Rectal smooth muscle tissue (tissue), 1 donor: ENCODE measurements at regions not wholly inside any gene's neighbourhood (a gene's known extent, or its start where the extent isn't known, plus 50 kb on each side); places are given as distances from the start of the nearest gene placed in this dataset.
"Not testable (repeated sequence)": the region's sequence is repeated elsewhere in the genome, so short reads cannot be mapped to it uniquely, and the experiment has no call there.

Experiments
- H3K27ac ChIP-seq: one replicate; pipeline ENCODE4 v1.7.0; 2013; ENCODE audit warnings: low read depth, low read length, inconsistent platforms
- H3K27me3 ChIP-seq: one replicate; pipeline ENCODE4 v1.7.0; 2013; ENCODE audit warnings: low read length; ENCODE audit not compliant: control insufficient read depth, insufficient read depth
- H3K36me3 ChIP-seq: one replicate; pipeline ENCODE4 v1.7.0; 2013; ENCODE audit warnings: low read length; ENCODE audit not compliant: control insufficient read depth, insufficient read depth
- H3K4me1 ChIP-seq: one replicate; pipeline ENCODE4 v1.7.0; 2013; ENCODE audit warnings: low read length; ENCODE audit not compliant: control insufficient read depth, insufficient read depth
- H3K4me3 ChIP-seq: one replicate; pipeline ENCODE4 v1.7.0; 2013; ENCODE audit warnings: low read length
- H3K9ac ChIP-seq: one replicate; pipeline ENCODE4 v1.7.0; 2013; ENCODE audit warnings: low read length

- no peak overlapping the region for H3K9ac ChIP-seq
These were observed 326.9 kb downstream of the FAT4 start for GRCh38 chr4:125641611-125642010.

DNA sequence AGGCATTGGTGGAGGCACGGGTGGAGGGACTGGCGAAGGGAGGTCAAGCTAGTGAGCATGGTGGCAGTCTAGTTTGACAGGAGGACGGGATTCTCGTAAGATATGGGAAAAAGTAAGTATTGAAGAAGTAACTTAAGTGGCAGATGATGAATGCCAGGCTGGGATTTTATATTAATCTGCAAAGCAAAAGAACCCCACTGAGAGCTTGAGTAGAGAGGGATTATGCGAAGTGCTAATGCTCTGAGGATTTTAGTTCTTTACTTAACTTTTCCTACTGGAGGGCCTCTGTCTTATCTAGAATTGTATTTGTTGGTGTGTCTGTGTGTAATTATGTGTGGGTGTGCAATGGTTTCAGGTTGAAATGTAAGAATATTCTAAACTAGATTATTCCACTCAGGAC is 327.9 kb downstream of the FAT4 start:
- H3K9ac ChIP-seq = no peak overlapping the region
- H3K27ac ChIP-seq = no peak overlapping the region
- no peaks in the 10 kb centered on the region for H3K4me1 ChIP-seq
- no peaks in the 10 kb centered on the region for H3K27me3 ChIP-seq
- H3K4me3 ChIP-seq = no peak overlapping the region
- no peaks in the 10 kb centered on the region for H3K36me3 ChIP-seq

More at GRCh38 chr4:125641611-125642010, 326.9 kb downstream of the FAT4 start:
- Histone ChIP-seq H3K27me3 (no peaks in the 10 kb centered on the region), H3K4me3 (no peak overlapping the region), H3K36me3 (no peaks in the 10 kb centered on the region), H3K27ac (no peak overlapping the region), H3K4me1 (no peaks in the 10 kb centered on the region)

- no peak overlapping the region for H3K27ac ChIP-seq
- H3K4me1 ChIP-seq = no peaks in the 10 kb centered on the region
- no peaks in the 10 kb centered on the region for H3K36me3 ChIP-seq
- no peaks in the 10 kb centered on the region for H3K27me3 ChIP-seq
- H3K9ac ChIP-seq = no peak overlapping the region
- no peak overlapping the region for H3K4me3 ChIP-seq
These were observed 334.7 kb downstream of the FAT4 start for GRCh38 chr4:125649452-125649851.

DNA sequence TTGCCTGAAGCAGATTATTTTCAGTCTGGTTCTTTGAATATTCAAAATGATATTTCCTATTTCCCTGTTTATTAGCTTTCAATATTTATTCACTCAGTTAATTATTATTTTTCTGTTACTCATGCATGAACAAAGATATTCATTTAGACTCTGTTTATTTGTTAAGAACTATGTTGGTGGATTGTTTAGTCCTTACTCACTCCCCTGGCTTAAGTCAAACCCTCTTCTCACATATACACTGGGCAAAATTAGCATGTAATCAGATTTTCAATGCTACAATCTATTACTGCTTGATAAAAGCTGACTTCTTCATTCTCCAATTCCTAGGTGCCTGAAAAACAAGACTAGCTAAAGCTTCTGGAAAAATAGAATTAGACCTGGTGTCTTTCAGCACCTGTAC is 335.8 kb downstream of the FAT4 start:
- Histone ChIP-seq H3K36me3 (no peaks in the 10 kb centered on the region), H3K4me3 (no peak overlapping the region), H3K9ac (no peak overlapping the region), H3K4me1 (no peaks in the 10 kb centered on the region), H3K27me3 (no peaks in the 10 kb centered on the region), H3K27ac (no peak overlapping the region)

- H3K9ac ChIP-seq, H3K36me3 ChIP-seq, H3K27ac ChIP-seq, H3K4me1 ChIP-seq, H3K4me3 ChIP-seq, H3K27me3 ChIP-seq: not testable (repeated sequence)
These were observed 337.1 kb downstream of the FAT4 start for GRCh38 chr4:125651707-125652357.

DNA sequence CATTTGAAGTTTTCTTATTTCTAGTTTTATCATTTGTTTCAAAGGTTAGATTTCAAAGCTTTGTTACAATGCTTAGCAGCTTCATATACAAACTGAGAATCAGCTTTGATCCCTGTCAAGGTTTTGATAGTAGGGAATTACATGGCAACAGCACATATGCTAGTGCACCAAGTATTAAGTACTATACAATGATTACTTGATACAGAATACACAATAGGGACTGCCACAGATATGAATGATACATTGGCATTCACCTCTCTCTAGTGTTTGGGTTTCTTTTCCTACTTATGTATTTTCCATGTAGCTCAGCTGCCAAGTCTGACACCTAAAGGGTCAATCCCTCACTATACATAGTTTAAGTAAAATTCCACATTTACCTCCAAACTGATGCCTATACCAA is 344.0 kb downstream of the FAT4 start:
- H3K4me1 ChIP-seq = no peaks in the 10 kb centered on the region
- no peak overlapping the region for H3K27ac ChIP-seq
- H3K27me3 ChIP-seq = no peaks in the 10 kb centered on the region
- no peak overlapping the region for H3K9ac ChIP-seq
- H3K36me3 ChIP-seq = no peaks in the 10 kb centered on the region
- no peak overlapping the region for H3K4me3 ChIP-seq

GRCh38 chr4:125663896-125664767 is 349.4 kb downstream of the FAT4 start:
- Histone ChIP-seq H3K27ac (no peak overlapping the region), H3K9ac (no peak overlapping the region), H3K36me3 (no peaks in the 10 kb centered on the region), H3K4me3 (no peak overlapping the region), H3K27me3 (no peaks in the 10 kb centered on the region), H3K4me1 (no peaks in the 10 kb centered on the region)

- Histone ChIP-seq H3K27ac (no peak overlapping the region), H3K36me3 (no peaks in the 10 kb centered on the region), H3K4me3 (no peak overlapping the region), H3K9ac (no peak overlapping the region), H3K4me1 (no peaks in the 10 kb centered on the region), H3K27me3 (no peaks in the 10 kb centered on the region)
These were observed 351.9 kb downstream of the FAT4 start for GRCh38 chr4:125666635-125667034.

DNA sequence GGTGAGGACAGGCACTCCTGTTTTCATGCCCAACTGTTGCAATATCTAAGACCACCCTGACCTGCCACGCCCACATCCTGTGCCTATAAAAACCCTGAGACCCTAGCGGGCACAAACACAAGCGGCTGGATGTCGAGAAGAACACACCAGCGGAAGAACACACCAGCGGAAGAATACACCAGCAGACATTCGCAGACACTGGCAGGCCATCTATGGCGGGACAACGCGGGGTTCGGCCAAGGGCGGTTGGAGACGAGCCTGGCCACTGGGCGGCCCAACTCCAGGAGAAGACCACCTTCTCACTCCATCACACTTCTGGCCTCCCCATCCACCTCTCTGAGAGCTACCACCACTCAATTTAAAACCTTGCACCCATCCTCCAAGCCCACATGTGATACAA is 361.4 kb downstream of the FAT4 start:
- no peak overlapping the region for H3K27ac ChIP-seq
- H3K9ac ChIP-seq = no peak overlapping the region
- no peaks in the 10 kb centered on the region for H3K36me3 ChIP-seq
- no peaks in the 10 kb centered on the region for H3K4me1 ChIP-seq
- no peaks in the 10 kb centered on the region for H3K27me3 ChIP-seq
- H3K4me3 ChIP-seq = no peak overlapping the region

GRCh38 chr4:125676583-125676982 is 361.8 kb downstream of the FAT4 start:
- H3K4me1 ChIP-seq = no peaks in the 10 kb centered on the region
- no peak overlapping the region for H3K4me3 ChIP-seq
- H3K9ac ChIP-seq = no peak overlapping the region
- no peaks in the 10 kb centered on the region for H3K36me3 ChIP-seq
- no peak overlapping the region for H3K27ac ChIP-seq
- H3K27me3 ChIP-seq = no peaks in the 10 kb centered on the region

DNA sequence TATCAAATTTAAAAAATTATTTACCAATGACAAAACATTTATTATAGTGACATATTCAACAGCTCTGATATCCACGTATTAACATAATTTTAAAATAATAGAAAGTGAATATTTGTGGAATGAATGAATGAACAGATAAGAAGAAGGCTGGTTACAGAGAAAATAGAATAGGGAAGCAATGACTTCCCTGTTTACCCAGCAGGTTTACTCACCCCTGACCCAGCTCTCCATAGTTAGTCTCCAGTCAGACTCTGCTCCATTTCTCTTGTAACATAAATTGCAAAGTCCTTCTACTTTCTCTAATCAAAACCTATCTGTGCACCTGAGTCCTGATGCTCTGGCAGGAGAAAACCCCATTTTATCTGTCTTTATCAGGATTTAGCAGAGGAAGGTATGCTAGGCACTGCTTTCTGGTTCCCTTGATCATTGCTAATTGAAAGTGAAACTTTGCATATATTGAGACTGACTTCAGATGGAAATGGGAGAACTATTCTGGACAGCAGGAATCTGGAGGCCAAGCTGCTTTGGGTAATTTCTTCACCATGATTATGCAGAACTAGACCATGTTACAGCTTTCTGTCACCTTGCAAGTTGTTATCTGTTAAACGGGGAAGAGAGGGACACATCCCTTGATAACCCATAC is 363.0 kb downstream of the FAT4 start:
- no peaks in the 10 kb centered on the region for H3K4me1 ChIP-seq
- H3K9ac ChIP-seq = no peak overlapping the region
- H3K36me3 ChIP-seq = no peaks in the 10 kb centered on the region
- no peaks in the 10 kb centered on the region for H3K27me3 ChIP-seq
- no peak overlapping the region for H3K4me3 ChIP-seq
- H3K27ac ChIP-seq = no peak overlapping the region

- H3K27ac ChIP-seq = no peak overlapping the region
- H3K4me1 ChIP-seq = no peaks in the 10 kb centered on the region
- H3K4me3 ChIP-seq = no peak overlapping the region
- H3K36me3 ChIP-seq = no peaks in the 10 kb centered on the region
- H3K9ac ChIP-seq = no peak overlapping the region
- H3K27me3 ChIP-seq = no peaks in the 10 kb centered on the region
These were observed 365.2 kb downstream of the FAT4 start for GRCh38 chr4:125679989-125680388.
